MCF 10A (cell line): ENCODE measurements at regions not wholly inside any gene's neighbourhood (a gene's known extent, or its start where the extent isn't known, plus 50 kb on each side); places are given as distances from the start of the nearest gene placed in this dataset.

Source experiments
- BruUV-seq: library from RNA; stranded (reverse); fragments of 400-500 nt; replicated peaks from 2 replicates; lab custom pipeline; 2021; lab: Mats Ljungman, UMichigan
- CTCF ChIA-PET: fragments of 300-600 bp; sonication (Branson Sonifier 250); formaldehyde crosslinking; extraction: SDS; loops from one replicate; lab custom pipeline; 2021; ENCODE audit warnings: antibody characterized with exemption, inconsistent platforms; lab: Yijun Ruan, JAX
- POLR2A ChIA-PET: fragments of 300-600, 350-650 bp; sonication (Branson Sonifier 250); formaldehyde crosslinking; extraction: SDS; loops from one replicate; lab custom pipeline; 2020; ENCODE audit warnings: antibody characterized with exemption, inconsistent platforms; lab: Yijun Ruan, JAX
- DNase-seq: peaks from one replicate; pipeline ENCODE4 v3.0.0-alpha.2; 2018; ENCODE audit not compliant: unreplicated experiment
- H3K27ac Mint-ChIP-seq: one replicate; pipeline ENCODE4 v1.8.0; 2022; ENCODE audit warnings: mild to moderate bottlenecking, low read depth, mixed read lengths; ENCODE audit not compliant: unreplicated experiment
- H3K27me3 Mint-ChIP-seq: one replicate; pipeline ENCODE4 v1.8.0; 2022; ENCODE audit warnings: mixed read lengths; ENCODE audit not compliant: insufficient read depth, unreplicated experiment
- H3K36me3 Mint-ChIP-seq: one replicate; pipeline ENCODE4 v1.8.0; 2022; ENCODE audit warnings: mild to moderate bottlenecking, moderate library complexity, mixed read lengths; ENCODE audit not compliant: insufficient read depth, unreplicated experiment
- H3K4me1 Mint-ChIP-seq: one replicate; pipeline ENCODE4 v1.8.0; 2022; ENCODE audit warnings: mixed read lengths; ENCODE audit not compliant: insufficient read depth, unreplicated experiment
- H3K4me3 Mint-ChIP-seq: one replicate; pipeline ENCODE4 v1.8.0; 2022; ENCODE audit warnings: mild to moderate bottlenecking, moderate library complexity, mixed read lengths; ENCODE audit not compliant: unreplicated experiment
- H3K9me3 Mint-ChIP-seq: one replicate; pipeline ENCODE4 v1.8.0; 2022; ENCODE audit warnings: mixed read lengths; ENCODE audit not compliant: unreplicated experiment
- CTCF ChIP-seq: fragments of 200-600 bp; IDR thresholded peaks from one replicate; pipeline ENCODE4 v1.8.0; 2022; ENCODE audit warnings: antibody characterized with exemption, mild to moderate bottlenecking; ENCODE audit not compliant: unreplicated experiment
- intact Hi-C: fragments of 100-400 bp; cut with micrococcal nuclease; formaldehyde crosslinking; loops from 2 replicates; pipeline ENCODE4 v1.14.1; 2022

DNA sequence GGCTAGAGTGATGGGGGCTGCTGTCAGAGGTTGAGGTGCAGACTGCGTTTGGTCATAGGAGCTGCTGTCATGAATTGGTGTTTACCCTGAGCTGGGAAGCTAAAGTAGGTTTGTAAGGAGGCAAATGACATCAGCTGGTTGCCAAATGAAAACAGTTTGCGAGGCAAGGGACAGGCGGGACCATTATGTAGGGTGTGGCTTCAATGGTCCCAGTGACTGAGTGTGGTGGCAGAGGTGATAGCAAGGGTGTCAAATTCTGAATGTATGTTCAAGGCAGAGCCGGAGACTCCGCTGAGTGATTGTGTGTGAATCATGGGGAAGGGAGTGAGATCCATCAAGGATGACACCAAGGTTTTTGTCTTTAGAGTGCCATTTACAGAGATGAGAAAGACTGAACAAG lies 359.5 kb downstream of the VRK1 start:
- Mint-ChIP-seq H3K36me3 (no peaks in the 10 kb centered on the region), H3K27me3 (peaks cover 41% of the 10 kb centered on the region), H3K27ac (no peak overlapping the region), H3K4me3 (no peak overlapping the region), H3K9me3 (peaks cover 12% of the 10 kb centered on the region), H3K4me1 (no peaks in the 10 kb centered on the region)
- CTCF ChIA-PET = interaction anchor here (0.6 kb wide), 2 partner anchors 10 to 283 kb away, joined by 3 read pairs; no protein-coding TSS in a partner anchor
- BruUV-seq = no TSS peak
- DNase-seq = no peak
- TF ChIP-seq CTCF = no peak
- POLR2A ChIA-PET = no interaction called here
- intact Hi-C loops = no loop called here

GRCh38 chr14:97158102-97158501 lies 360.9 kb downstream of the VRK1 start:
- ChIA-PET CTCF (no interaction called here), POLR2A (no interaction called here)
- no peak for DNase-seq
- intact Hi-C loops = no loop called here
- BruUV-seq = no TSS peak
- Mint-ChIP-seq H3K9me3 (peaks cover 12% of the 10 kb centered on the region), H3K4me3 (no peak overlapping the region), H3K27me3 (peaks cover 41% of the 10 kb centered on the region), H3K27ac (no peak overlapping the region), H3K4me1 (no peaks in the 10 kb centered on the region), H3K36me3 (no peaks in the 10 kb centered on the region)
- no peak for TF ChIP-seq CTCF

GRCh38 chr14:97159124-97159523 lies 361.9 kb downstream of the VRK1 start:
- Mint-ChIP-seq H3K9me3 (peaks cover 12% of the 10 kb centered on the region), H3K27ac (no peak overlapping the region), H3K36me3 (no peaks in the 10 kb centered on the region), H3K4me3 (no peak overlapping the region), H3K4me1 (no peaks in the 10 kb centered on the region), H3K27me3 (peaks cover 38% of the 10 kb centered on the region)
- ChIA-PET CTCF (no interaction called here), POLR2A (no interaction called here)
- intact Hi-C loops = no loop called here
- no peak for TF ChIP-seq CTCF
- DNase-seq = no peak
- no TSS peak for BruUV-seq

DNA sequence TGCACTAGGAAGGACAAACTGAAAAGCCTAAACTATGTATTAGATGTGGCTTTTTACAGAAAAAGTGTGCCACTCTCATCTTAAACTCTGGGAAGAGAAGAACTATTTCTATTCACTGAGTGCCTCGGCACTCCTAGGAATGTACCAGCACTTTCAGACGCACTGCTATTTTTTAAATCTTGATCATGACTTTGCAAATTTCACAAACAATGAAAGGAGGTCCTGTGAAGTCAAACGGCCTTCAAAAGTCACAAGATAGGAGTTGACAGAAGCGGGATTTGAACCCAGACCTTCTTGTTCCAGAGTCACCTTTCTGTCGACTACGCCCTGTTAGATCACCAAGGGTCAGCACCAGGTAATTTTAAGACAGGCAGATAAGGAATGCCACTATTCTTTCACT lies 365.4 kb downstream of the VRK1 start:
- H3K36me3 Mint-ChIP-seq = no peaks in the 10 kb centered on the region
- TF ChIP-seq CTCF = no peak
- no peaks in the 10 kb centered on the region for H3K4me1 Mint-ChIP-seq
- POLR2A ChIA-PET = no interaction called here
- BruUV-seq = no TSS peak
- no peak for DNase-seq
- H3K27me3 Mint-ChIP-seq = peaks cover 13% of the 10 kb centered on the region
- CTCF ChIA-PET = interaction anchor here (1.0 kb wide), 1 partner anchor 22 kb away, joined by 4 read pairs; no protein-coding TSS in a partner anchor
- no peak overlapping the region for H3K27ac Mint-ChIP-seq
- peaks cover 12% of the 10 kb centered on the region for H3K9me3 Mint-ChIP-seq
- intact Hi-C loops = no loop called here
- no peak overlapping the region for H3K4me3 Mint-ChIP-seq
